HG02885 (cell line): ENCODE measurements at regions not wholly inside any gene's neighbourhood (a gene's known extent, or its start where the extent isn't known, plus 50 kb on each side); places are given as distances from the start of the nearest gene placed in this dataset.

Experiments used
- ATAC-seq: cut with Tn5 transposase; IDR thresholded peaks from one replicate; pipeline ENCODE4 v1.9.1; 2021; ENCODE audit warnings: mild to moderate bottlenecking; ENCODE audit not compliant: unreplicated experiment, poor library complexity

- ATAC-seq: no peak
Observed at GRCh38 chr2:67930156-67930555, 132.6 kb downstream of the C1D start.

GRCh38 chr2:67936969-67937368, 125.8 kb downstream of the C1D start:
- ATAC-seq: no peak

GRCh38 chr2:67938053-67938452, 124.8 kb downstream of the C1D start:
- ATAC-seq: no peak

GRCh38 chr2:67945056-67945455, 117.7 kb downstream of the C1D start:
- no peak for ATAC-seq

- ATAC-seq: no peak
Observed at GRCh38 chr2:67945940-67946339, 116.9 kb downstream of the C1D start.

- no peak for ATAC-seq
Observed at GRCh38 chr2:67948057-67948456, 114.7 kb downstream of the C1D start.

- no peak for ATAC-seq
Observed at GRCh38 chr2:67948506-67948905, 114.3 kb downstream of the C1D start.

GRCh38 chr2:67950018-67950417, 112.8 kb downstream of the C1D start:
- ATAC-seq: no peak

GRCh38 chr2:67950919-67951318, 111.9 kb downstream of the C1D start:
- no peak for ATAC-seq

GRCh38 chr2:67952066-67952465, 110.7 kb downstream of the C1D start:
- peak; percentile 82 for ATAC-seq

GRCh38 chr2:67954093-67954748, 108.6 kb downstream of the C1D start:
- no peak for ATAC-seq

- no peak for ATAC-seq
Observed at GRCh38 chr2:67955748-67956603, 106.8 kb downstream of the C1D start.

- ATAC-seq: no peak
Observed at GRCh38 chr2:67965246-67965645, 97.6 kb downstream of the C1D start.

GRCh38 chr2:67970071-67970470, 92.7 kb downstream of the C1D start:
- no peak for ATAC-seq

GRCh38 chr2:67970542-67970941, 92.3 kb downstream of the C1D start:
- ATAC-seq: no peak

- no peak for ATAC-seq
Observed at GRCh38 chr2:67974559-67975430, 88.0 kb downstream of the C1D start.

GRCh38 chr2:67977464-67977863, 85.3 kb downstream of the C1D start:
- no peak for ATAC-seq

- ATAC-seq: no peak
Observed at GRCh38 chr2:67982956-67983355, 79.8 kb downstream of the C1D start.

GRCh38 chr2:67984600-67984999, 78.2 kb downstream of the C1D start:
- ATAC-seq: no peak

- no peak for ATAC-seq
Observed at GRCh38 chr2:67985586-67985985, 77.2 kb downstream of the C1D start.

- ATAC-seq: no peak
Observed at GRCh38 chr2:67986258-67986657, 76.5 kb downstream of the C1D start.
